ENCODE measurements at regions not wholly inside any gene's neighbourhood (a gene's known extent, or its start where the extent isn't known, plus 50 kb on each side); places are given as distances from the start of the nearest gene placed in this dataset.
A peak's percentile ranks its signal among the peaks of the same experiment; 100 is the strongest.

GRCh38 chr5:138664276-138664943 lies 88.8 kb upstream of the CTNNA1 start:
- DNase-seq: no peak

GRCh38 chr5:138663561-138663960 lies 88.4 kb upstream of the HSPA9 start:
- no peak for DNase-seq

GRCh38 chr5:138663009-138663408 lies 87.8 kb upstream of the HSPA9 start:
- DNase-seq: peak in 3 of 5 experiments; percentile 11 to 83 (median 52)

GRCh38 chr5:138662599-138662998 lies 87.4 kb upstream of the HSPA9 start:
- peak in 2 of 5 experiments; percentile 12 to 59 for DNase-seq

- DNase-seq: no peak
Observed at GRCh38 chr5:138661991-138662434, 86.8 kb upstream of the HSPA9 start.

GRCh38 chr5:138661291-138661960 lies 86.2 kb upstream of the HSPA9 start:
- DNase-seq: no peak

GRCh38 chr5:138660051-138660572 lies 84.9 kb upstream of the HSPA9 start:
- no peak for DNase-seq

- DNase-seq: no peak
Observed at GRCh38 chr5:138659561-138659960, 84.4 kb upstream of the HSPA9 start.

- no peak for DNase-seq
Observed at GRCh38 chr5:138659121-138659520, 83.9 kb upstream of the HSPA9 start.

GRCh38 chr5:138658676-138659075 lies 83.5 kb upstream of the HSPA9 start:
- no peak for DNase-seq

GRCh38 chr5:138657360-138657759 lies 82.2 kb upstream of the HSPA9 start:
- DNase-seq: no peak

GRCh38 chr5:138656916-138657315 lies 81.7 kb upstream of the HSPA9 start:
- DNase-seq: no peak

GRCh38 chr5:138655530-138656190 lies 80.5 kb upstream of the HSPA9 start:
- no peak for DNase-seq

- DNase-seq: peak; percentile 19 to 89 (median 58)
Observed at GRCh38 chr5:138654281-138654867, 79.2 kb upstream of the HSPA9 start.

- no peak for DNase-seq
Observed at GRCh38 chr5:138653502-138653901, 78.3 kb upstream of the HSPA9 start.

- DNase-seq: no peak
Observed at GRCh38 chr5:138651767-138652117, 76.5 kb upstream of the HSPA9 start.

GRCh38 chr5:138651058-138651766 lies 76.0 kb upstream of the HSPA9 start:
- DNase-seq: no peak

GRCh38 chr5:138650196-138650595 lies 75.0 kb upstream of the HSPA9 start:
- no peak for DNase-seq

GRCh38 chr5:138649775-138650174 lies 74.6 kb upstream of the HSPA9 start:
- DNase-seq: no peak

- DNase-seq: no peak
Observed at GRCh38 chr5:138649316-138649720, 74.1 kb upstream of the HSPA9 start.

- DNase-seq: no peak
Observed at GRCh38 chr5:138648841-138649240, 73.6 kb upstream of the HSPA9 start.

- DNase-seq: no peak
Observed at GRCh38 chr5:138647794-138648410, 72.7 kb upstream of the HSPA9 start.
